K562 (cell line): ENCODE measurements at regions not wholly inside any gene's neighbourhood (a gene's known extent, or its start where the extent isn't known, plus 50 kb on each side); places are given as distances from the start of the nearest gene placed in this dataset.

ENCODE experiments used
- ATAC-seq: fragments of 200-7000 bp; cut with Tn5 transposase; 3 replicates; pipeline ENCODE4 v1.9.1; 2020; ENCODE audit warnings: moderate library complexity
- BruUV-seq: library from RNA; stranded (reverse); fragments of 400-500 nt; replicated peaks from 2 replicates; lab custom pipeline; 2021; lab: Mats Ljungman, UMichigan
- CTCF ChIA-PET: fragments of 300-600 bp; formaldehyde crosslinking; extraction: SDS; loops from one replicate; lab custom pipeline; 2021; ENCODE audit warnings: low intra/inter-chr PET ratio; lab: Yijun Ruan, JAX
- POLR2A ChIA-PET: fragments of 300-600, 350-650 bp; sonication (Branson Sonifier 250); formaldehyde crosslinking; extraction: SDS; loops from one replicate; lab custom pipeline; 2021; ENCODE audit warnings: antibody characterized with exemption, inconsistent platforms; lab: Yijun Ruan, JAX
- DNase-seq, 4 experiments: peaks; one replicate each; pipeline versions ENCODE4 v3.0.0 to v3.0.0-alpha.2; 2011 to 2018; ENCODE audit warnings: low spot score in 3 of 4, mixed read lengths in 3 of 4; ENCODE audit errors: extremely low read depth in 1 of 4
- FAIRE-seq: peaks from 2 replicates; lab custom pipeline; 2011; peaks lifted over from hg19 to GRCh38; lab: Jason Lieb, UNC
- H2AFZ ChIP-seq: 2 replicates; pipeline ENCODE4 v1.6.0; 2011; ENCODE audit warnings: low read depth, low read length, control low read depth, inconsistent platforms
- H3K27ac ChIP-seq: fragments of 200-600 bp; 3 replicates; pipeline ENCODE4 v1.8.0; 2011; ENCODE audit warnings: low read depth, mild to moderate bottlenecking, control low read depth, inconsistent platforms, low read length, moderate library complexity, mixed read lengths; ENCODE audit errors: extremely low read depth
- H3K27me3 ChIP-seq, 2 experiments: fragments of 300-600 bp in 1 of 2; 2 replicates in 1 of 2; 3 replicates in 1 of 2; pipeline versions ENCODE4 v1.6.0 to v1.8.0; 2011; ENCODE audit warnings: inconsistent platforms in 2 of 2, low read length in 2 of 2, mild to moderate bottlenecking in 1 of 2, mixed read lengths in 1 of 2, moderate library complexity in 1 of 2; ENCODE audit not compliant: control insufficient read depth in 2 of 2, insufficient read depth in 2 of 2
- H3K36me3 ChIP-seq: fragments of 300-600 bp; 3 replicates; pipeline ENCODE4 v1.8.0; 2011; ENCODE audit warnings: mild to moderate bottlenecking, low read length, inconsistent platforms; ENCODE audit not compliant: control insufficient read depth, insufficient read depth
- H3K4me1 ChIP-seq, 2 experiments: fragments of 200-600 bp in 1 of 2; replicated peaks in 1 of 2; 2 replicates in 1 of 2; 3 replicates in 1 of 2; pipeline versions ENCODE4 v1.5.1 to v1.8.0; 2011; ENCODE audit warnings: inconsistent platforms in 2 of 2, low read length in 2 of 2, mild to moderate bottlenecking in 1 of 2, mixed read lengths in 1 of 2, moderate library complexity in 1 of 2; ENCODE audit not compliant: control insufficient read depth in 2 of 2, insufficient read depth in 2 of 2
- H3K4me2 ChIP-seq: 2 replicates; pipeline ENCODE4 v1.6.1; 2011; ENCODE audit warnings: low read length, control low read depth, inconsistent platforms, mixed read lengths; ENCODE audit not compliant: insufficient read depth
- H3K4me3 ChIP-seq: fragments of 200-600 bp; sonication (generic), shearing (Covaris generic); 2 replicates; pipeline ENCODE4 v1.5.1; 2016; ENCODE audit warnings: control low read depth, inconsistent platforms
- H3K79me2 ChIP-seq: fragments of 200-600 bp; 3 replicates; pipeline ENCODE4 v1.8.0; 2011; ENCODE audit warnings: low read length, inconsistent platforms; ENCODE audit not compliant: control insufficient read depth, insufficient read depth
- H3K9ac ChIP-seq, 2 experiments: 2 replicates each; pipeline versions ENCODE4 v1.6.0 to v1.6.1; 2011; ENCODE audit warnings: low read depth in 2 of 2, low read length in 2 of 2, control low read depth in 1 of 2, inconsistent platforms in 1 of 2, mild to moderate bottlenecking in 1 of 2, mixed read lengths in 1 of 2; ENCODE audit not compliant: insufficient read depth in 1 of 2
- H3K9me1 ChIP-seq: one replicate; pipeline ENCODE4 v1.6.0; 2011; ENCODE audit warnings: inconsistent platforms, mild to moderate bottlenecking, low read length, moderate library complexity; ENCODE audit not compliant: control insufficient read depth, insufficient read depth
- H3K9me3 ChIP-seq: replicated peaks from 2 replicates; pipeline ENCODE4 v1.5.1; 2011; ENCODE audit warnings: low read depth, low read length, inconsistent platforms; ENCODE audit not compliant: control insufficient read depth, insufficient read depth
- H4K20me1 ChIP-seq: replicated peaks from 2 replicates; pipeline ENCODE4 v1.6.1; 2011; ENCODE audit warnings: low read length, inconsistent platforms, mixed read lengths; ENCODE audit not compliant: control insufficient read depth, insufficient read depth
- ATF1 ChIP-seq, 2 experiments: fragments of 450-650 bp in 1 of 2; IDR thresholded peaks; 2 replicates each; pipeline ENCODE4 v1.6.1; 2016; ENCODE audit warnings: missing compliant biosample characterization in 1 of 2, missing genetic modification characterization in 1 of 2
- CBX3 ChIP-seq, 2 experiments: IDR thresholded peaks; 1 replicate in 1 of 2; 2 replicates in 1 of 2; pipeline ENCODE4 v1.6.1; 2012; ENCODE audit warnings: inconsistent platforms in 2 of 2, low read length in 2 of 2, borderline replicate concordance in 1 of 2, control low read depth in 1 of 2
- HOMEZ ChIP-seq: fragments of 250-450 bp; sonication (Bioruptor Pico); IDR thresholded peaks from 2 replicates; pipeline ENCODE4 v1.4.0; 2020; ENCODE audit warnings: mild to moderate bottlenecking, moderate library complexity
- TRIM28 ChIP-seq: fragments of 450-650 bp; IDR thresholded peaks from 2 replicates; pipeline ENCODE4 v1.6.1; 2017
- WGBS: fragments of 100-300 bp; shearing (Covaris generic); methylation state at CpG from one replicate; pipeline ENCODE4 v1.1.6; 2016; ENCODE audit warnings: low coverage, mixed read lengths; ENCODE audit not compliant: insufficient coverage; ENCODE audit errors: missing lambda C conversion rate; 5-methylcytosine and 5-hydroxymethylcytosine counted together
- in situ Hi-C: fragments of 300-500 bp; cut with MboI; formaldehyde crosslinking; loops from 4 replicates; pipeline ENCODE4 v1.15.0; 2018; ENCODE audit warnings: inconsistent platforms, mixed read lengths
- intact Hi-C: fragments of 100-400 bp; cut with micrococcal nuclease; formaldehyde crosslinking; loops from 2 replicates; pipeline ENCODE4 v1.14.2; 2022

- no peaks in the 10 kb centered on the region for H3K9me1 ChIP-seq
- H2AFZ ChIP-seq, result no peak overlapping the region
- H3K9ac ChIP-seq, result no peak overlapping the region
- H3K4me2 ChIP-seq, result no peak overlapping the region
- ChIA-PET POLR2A (interaction anchor here (0.6 kb wide), 1 partner anchor 60 kb away, joined by 5 read pairs; no protein-coding TSS in a partner anchor), CTCF (no interaction called here)
- H3K36me3 ChIP-seq, result no peaks in the 10 kb centered on the region
- no peaks in the 10 kb centered on the region for H3K79me2 ChIP-seq
- H3K27me3 ChIP-seq, result no peaks in the 10 kb centered on the region
- no peak for FAIRE-seq
- no TSS peak for BruUV-seq
- DNase-seq, result no peak
- no peak overlapping the region for H3K27ac ChIP-seq
- in situ Hi-C loops, result no loop called here
- 13% methylated on average over 4 of the region's 4 CpGs for WGBS
- peaks cover 0 to 12% of the 10 kb centered on the region in 2 experiments; a peak in 1 of 5 replicates for H3K4me1 ChIP-seq
- TF ChIP-seq TRIM28, result peak; percentile 73; the same call in 1 of the 2 replicates
- peak in 1 of 2 experiments; percentile 58; a peak in 1 of 3 replicates for TF ChIP-seq CBX3 (IDR thresholded peaks at IDR 0.05; ENCODE audit: borderline replicate concordance in 1 of 2, low read length in 2 of 2)
- no peak for TF ChIP-seq ATF1 (CRISPR knock-in tag; IDR thresholded peaks at IDR 0.05)
- no peak for TF ChIP-seq ATF1 (tag; IDR thresholded peaks at IDR 0.05)
- TF ChIP-seq HOMEZ (CRISPR knock-in tag), result no peak
- intact Hi-C loops, result no loop called here
- H3K9me3 ChIP-seq, result no peaks in the 10 kb centered on the region; the same call in 1 of the 2 replicates
- H4K20me1 ChIP-seq, result no peaks in the 10 kb centered on the region
- no peak for ATAC-seq
- no peak overlapping the region for H3K4me3 ChIP-seq
Measured at GRCh38 chr18:3356614-3357013, 93.4 kb upstream of the TGIF1 start.
